Panc1 (cell line): ENCODE measurements at regions not wholly inside any gene's neighbourhood (a gene's known extent, or its start where the extent isn't known, plus 50 kb on each side); places are given as distances from the start of the nearest gene placed in this dataset.
"Not testable (repeated sequence)": the region's sequence is repeated elsewhere in the genome, so short reads cannot be mapped to it uniquely, and the experiment has no call there.

ENCODE experiments used
- ATAC-seq: fragments of 200-7000 bp; cut with Tn5 transposase; 2 replicates; pipeline ENCODE4 v1.9.1; 2020; ENCODE audit warnings: mild to moderate bottlenecking, moderate library complexity
- BruUV-seq: library from RNA; stranded (reverse); fragments of 400-500 nt; replicated peaks from 2 replicates; lab custom pipeline; 2021; lab: Mats Ljungman, UMichigan
- CTCF ChIA-PET: fragments of 300-600 bp; sonication (Branson Sonifier 250); formaldehyde crosslinking; loops from one replicate; lab custom pipeline; 2022; ENCODE audit warnings: antibody characterized with exemption; lab: Charles Lee
- POLR2A ChIA-PET: fragments of 300-600 bp; sonication (Branson Sonifier 250); formaldehyde crosslinking; loops from one replicate; lab custom pipeline; 2022; ENCODE audit warnings: antibody characterized with exemption; lab: Charles Lee
- DNase-seq: peaks from one replicate; pipeline ENCODE4 v3.0.0-alpha.2; 2010; ENCODE audit warnings: low read depth, low spot score
- H3K27ac ChIP-seq: 2 replicates; pipeline ENCODE4 v1.5.1; 2011; ENCODE audit warnings: mild to moderate bottlenecking, low read length, inconsistent platforms
- H3K27me3 ChIP-seq: fragments of 200-500 bp; sonication (Bioruptor generic); 2 replicates; pipeline ENCODE4 v1.6.0; 2014; ENCODE audit warnings: low read length, inconsistent platforms; ENCODE audit not compliant: control insufficient read depth, insufficient read depth
- H3K36me3 ChIP-seq: fragments of 200-500 bp; sonication (Bioruptor generic); 2 replicates; pipeline ENCODE4 v1.5.1; 2014; ENCODE audit warnings: inconsistent platforms, mild to moderate bottlenecking, low read length, moderate library complexity; ENCODE audit not compliant: control insufficient read depth, insufficient read depth
- H3K4me1 ChIP-seq: 2 replicates; pipeline ENCODE4 v1.5.1; 2011; ENCODE audit warnings: inconsistent platforms, mild to moderate bottlenecking, low read length, moderate library complexity; ENCODE audit not compliant: control insufficient read depth, insufficient read depth
- H3K4me3 ChIP-seq, 2 experiments: 2 replicates each; pipeline ENCODE4 v1.5.1; 2011 to 2012; ENCODE audit warnings: low read depth in 2 of 2, low read length in 2 of 2, mild to moderate bottlenecking in 2 of 2, inconsistent platforms in 1 of 2, moderate library complexity in 1 of 2
- H3K9me3 ChIP-seq: fragments of 200-500 bp; sonication (Bioruptor generic); 2 replicates; pipeline ENCODE4 v1.5.1; 2014; ENCODE audit warnings: low read depth, mild to moderate bottlenecking, inconsistent platforms, low read length, moderate library complexity; ENCODE audit not compliant: control insufficient read depth, insufficient read depth
- POLR2AphosphoS5 ChIP-seq: IDR thresholded peaks from 2 replicates; pipeline ENCODE4 v1.6.1; 2012; ENCODE audit warnings: mild to moderate bottlenecking, low read depth, low read length, moderate library complexity
- SIN3A ChIP-seq: IDR thresholded peaks from 2 replicates; pipeline ENCODE4 v1.6.1; 2012; ENCODE audit warnings: low read depth, mild to moderate bottlenecking, low read length, moderate library complexity, borderline replicate concordance; ENCODE audit not compliant: insufficient read depth
- TCF7L2 ChIP-seq: IDR thresholded peaks from 2 replicates; pipeline ENCODE4 v1.6.1; 2011; ENCODE audit warnings: mild to moderate bottlenecking, low read depth, low read length, inconsistent platforms
- in situ Hi-C: cut with HindIII; loops from 2 replicates; pipeline ENCODE4 v1.10.0; 2016; ENCODE audit warnings: low sequenced_read_pairs, low pct_unique_long_range_greater_than_20kb
- intact Hi-C: fragments of 100-400 bp; cut with micrococcal nuclease; formaldehyde crosslinking; loops from one replicate; pipeline ENCODE4 v1.10.0; 2022; ENCODE audit not compliant: unreplicated experiment
- TF ChIP-seq, protein P1 (sequence below): fragments of 450-650 bp; IDR thresholded peaks from 2 replicates; pipeline ENCODE4 v1.5.1; 2017; ENCODE audit warnings: mild to moderate bottlenecking
- TF ChIP-seq, protein P2 (sequence below), 2 experiments: IDR thresholded peaks; 2 replicates each; pipeline ENCODE4 v1.6.1; 2011 to 2012; ENCODE audit warnings: low read depth in 2 of 2, control low read depth in 1 of 2, low read length in 1 of 2, mild to moderate bottlenecking in 1 of 2, moderate library complexity in 1 of 2; ENCODE audit not compliant: insufficient read depth in 1 of 2

DNA sequence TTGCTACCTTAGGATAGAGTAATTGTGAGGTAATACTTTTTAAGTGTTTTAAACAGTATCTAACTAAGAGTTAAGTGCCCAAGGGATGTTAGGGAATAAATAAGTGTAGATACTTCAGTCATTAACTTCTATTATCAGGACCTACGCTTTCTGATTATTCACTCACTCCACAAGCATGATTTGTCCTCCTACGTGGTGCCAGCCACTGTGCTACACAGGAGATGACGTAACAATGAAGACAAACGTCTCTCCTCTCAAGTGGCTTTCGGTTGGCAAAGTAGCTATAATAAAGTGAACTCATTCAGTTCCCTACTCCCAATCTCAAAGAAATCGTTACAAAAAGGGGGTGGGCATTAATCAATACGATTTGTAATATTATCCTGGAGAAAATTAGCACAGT, 100.9 kb upstream of the SETBP1 start:
- Histone ChIP-seq H3K36me3 (no peaks in the 10 kb centered on the region), H3K9me3 (no peaks in the 10 kb centered on the region), H3K27me3 (no peaks in the 10 kb centered on the region), H3K27ac (no peak overlapping the region), H3K4me1 (no peaks in the 10 kb centered on the region), H3K4me3 (no peak overlapping the region)
- ChIA-PET CTCF (no interaction called here), POLR2A (no interaction called here)
- BruUV-seq = no TSS peak
- DNase-seq (no peak), ATAC-seq (no peak)
- intact Hi-C loops = no loop called here
- in situ Hi-C loops = no loop called here
- no peak for TF ChIP-seq SIN3A
- TF ChIP-seq, protein P1, sequence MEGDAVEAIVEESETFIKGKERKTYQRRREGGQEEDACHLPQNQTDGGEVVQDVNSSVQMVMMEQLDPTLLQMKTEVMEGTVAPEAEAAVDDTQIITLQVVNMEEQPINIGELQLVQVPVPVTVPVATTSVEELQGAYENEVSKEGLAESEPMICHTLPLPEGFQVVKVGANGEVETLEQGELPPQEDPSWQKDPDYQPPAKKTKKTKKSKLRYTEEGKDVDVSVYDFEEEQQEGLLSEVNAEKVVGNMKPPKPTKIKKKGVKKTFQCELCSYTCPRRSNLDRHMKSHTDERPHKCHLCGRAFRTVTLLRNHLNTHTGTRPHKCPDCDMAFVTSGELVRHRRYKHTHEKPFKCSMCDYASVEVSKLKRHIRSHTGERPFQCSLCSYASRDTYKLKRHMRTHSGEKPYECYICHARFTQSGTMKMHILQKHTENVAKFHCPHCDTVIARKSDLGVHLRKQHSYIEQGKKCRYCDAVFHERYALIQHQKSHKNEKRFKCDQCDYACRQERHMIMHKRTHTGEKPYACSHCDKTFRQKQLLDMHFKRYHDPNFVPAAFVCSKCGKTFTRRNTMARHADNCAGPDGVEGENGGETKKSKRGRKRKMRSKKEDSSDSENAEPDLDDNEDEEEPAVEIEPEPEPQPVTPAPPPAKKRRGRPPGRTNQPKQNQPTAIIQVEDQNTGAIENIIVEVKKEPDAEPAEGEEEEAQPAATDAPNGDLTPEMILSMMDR = no peak
- no peak for TF ChIP-seq POLR2AphosphoS5
- no peak for TF ChIP-seq TCF7L2
- TF ChIP-seq, protein P2, sequence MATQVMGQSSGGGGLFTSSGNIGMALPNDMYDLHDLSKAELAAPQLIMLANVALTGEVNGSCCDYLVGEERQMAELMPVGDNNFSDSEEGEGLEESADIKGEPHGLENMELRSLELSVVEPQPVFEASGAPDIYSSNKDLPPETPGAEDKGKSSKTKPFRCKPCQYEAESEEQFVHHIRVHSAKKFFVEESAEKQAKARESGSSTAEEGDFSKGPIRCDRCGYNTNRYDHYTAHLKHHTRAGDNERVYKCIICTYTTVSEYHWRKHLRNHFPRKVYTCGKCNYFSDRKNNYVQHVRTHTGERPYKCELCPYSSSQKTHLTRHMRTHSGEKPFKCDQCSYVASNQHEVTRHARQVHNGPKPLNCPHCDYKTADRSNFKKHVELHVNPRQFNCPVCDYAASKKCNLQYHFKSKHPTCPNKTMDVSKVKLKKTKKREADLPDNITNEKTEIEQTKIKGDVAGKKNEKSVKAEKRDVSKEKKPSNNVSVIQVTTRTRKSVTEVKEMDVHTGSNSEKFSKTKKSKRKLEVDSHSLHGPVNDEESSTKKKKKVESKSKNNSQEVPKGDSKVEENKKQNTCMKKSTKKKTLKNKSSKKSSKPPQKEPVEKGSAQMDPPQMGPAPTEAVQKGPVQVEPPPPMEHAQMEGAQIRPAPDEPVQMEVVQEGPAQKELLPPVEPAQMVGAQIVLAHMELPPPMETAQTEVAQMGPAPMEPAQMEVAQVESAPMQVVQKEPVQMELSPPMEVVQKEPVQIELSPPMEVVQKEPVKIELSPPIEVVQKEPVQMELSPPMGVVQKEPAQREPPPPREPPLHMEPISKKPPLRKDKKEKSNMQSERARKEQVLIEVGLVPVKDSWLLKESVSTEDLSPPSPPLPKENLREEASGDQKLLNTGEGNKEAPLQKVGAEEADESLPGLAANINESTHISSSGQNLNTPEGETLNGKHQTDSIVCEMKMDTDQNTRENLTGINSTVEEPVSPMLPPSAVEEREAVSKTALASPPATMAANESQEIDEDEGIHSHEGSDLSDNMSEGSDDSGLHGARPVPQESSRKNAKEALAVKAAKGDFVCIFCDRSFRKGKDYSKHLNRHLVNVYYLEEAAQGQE (IDR thresholded peaks at IDR 0.05; ENCODE audit: insufficient read depth in 1 of 2, low read depth in 2 of 2, low read length in 1 of 2) = no peak

DNA sequence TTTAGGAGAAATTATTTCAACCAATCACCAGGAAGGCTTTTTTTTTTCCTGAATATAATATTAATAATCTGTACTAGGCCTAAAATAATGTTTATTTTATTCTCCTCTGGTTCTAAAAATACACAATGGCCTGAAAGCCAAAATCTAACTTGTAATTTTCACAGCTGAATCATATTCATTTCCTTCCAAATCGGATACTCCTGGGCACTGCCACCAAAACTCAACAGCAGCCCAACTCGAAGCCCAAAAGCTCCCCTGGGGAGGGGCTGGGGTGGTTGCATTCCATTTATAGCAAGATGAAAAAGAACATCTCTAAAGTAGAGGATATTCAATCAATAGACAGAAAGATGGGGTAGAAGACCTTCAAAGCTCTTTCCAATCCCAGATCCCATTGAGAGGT, 100.5 kb upstream of the SETBP1 start:
- CTCF ChIA-PET = no interaction called here
- in situ Hi-C loops = no loop called here

DNA sequence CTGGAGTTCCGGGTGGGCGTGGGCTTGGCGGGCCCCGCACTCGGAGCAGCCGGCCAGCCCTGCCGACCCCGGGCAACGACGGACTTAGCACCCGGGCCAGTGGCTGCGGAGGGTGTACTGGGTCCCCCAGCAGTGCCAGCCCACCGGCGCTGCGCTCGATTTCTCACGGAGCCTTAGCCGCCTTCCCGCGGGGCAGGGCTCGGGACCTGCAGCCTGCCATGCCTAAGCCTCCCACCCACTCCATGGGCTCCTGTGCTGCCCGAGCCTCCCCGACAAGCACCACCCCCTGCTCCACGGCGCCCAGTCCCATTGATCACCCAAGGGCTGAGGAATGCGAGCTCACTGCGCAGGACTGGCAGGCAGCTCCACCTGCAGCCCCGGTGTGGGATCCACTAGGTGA, 99.9 kb upstream of the SETBP1 start:
- ATAC-seq, DNase-seq, H3K27me3 ChIP-seq, CTCF ChIA-PET, H3K36me3 ChIP-seq, H3K27ac ChIP-seq, H3K9me3 ChIP-seq, H3K4me3 ChIP-seq, H3K4me1 ChIP-seq, in situ Hi-C loops, BruUV-seq, POLR2A ChIA-PET, intact Hi-C loops: not testable (repeated sequence)

More for the DNA sequence above, 100.5 kb upstream of the SETBP1 start:
- no peaks in the 10 kb centered on the region for H3K36me3 ChIP-seq
- TF ChIP-seq, protein P1 = no peak
- TF ChIP-seq, protein P2 (IDR thresholded peaks at IDR 0.05; ENCODE audit: insufficient read depth in 1 of 2, low read depth in 2 of 2, low read length in 1 of 2) = no peak
- no peak for TF ChIP-seq SIN3A
- no peak for TF ChIP-seq POLR2AphosphoS5
- no peak for DNase-seq
- no peak overlapping the region for H3K4me3 ChIP-seq
- intact Hi-C loops = no loop called here
- POLR2A ChIA-PET = no interaction called here
- no TSS peak for BruUV-seq
- no peak overlapping the region for H3K27ac ChIP-seq
- H3K9me3 ChIP-seq = no peaks in the 10 kb centered on the region
- no peaks in the 10 kb centered on the region for H3K4me1 ChIP-seq
- no peak for ATAC-seq
- H3K27me3 ChIP-seq = no peaks in the 10 kb centered on the region
